ENCODE measurements at regions not wholly inside any gene's neighbourhood (a gene's known extent, or its start where the extent isn't known, plus 50 kb on each side); places are given as distances from the start of the nearest gene placed in this dataset.

- TF ChIP-seq, protein P1, sequence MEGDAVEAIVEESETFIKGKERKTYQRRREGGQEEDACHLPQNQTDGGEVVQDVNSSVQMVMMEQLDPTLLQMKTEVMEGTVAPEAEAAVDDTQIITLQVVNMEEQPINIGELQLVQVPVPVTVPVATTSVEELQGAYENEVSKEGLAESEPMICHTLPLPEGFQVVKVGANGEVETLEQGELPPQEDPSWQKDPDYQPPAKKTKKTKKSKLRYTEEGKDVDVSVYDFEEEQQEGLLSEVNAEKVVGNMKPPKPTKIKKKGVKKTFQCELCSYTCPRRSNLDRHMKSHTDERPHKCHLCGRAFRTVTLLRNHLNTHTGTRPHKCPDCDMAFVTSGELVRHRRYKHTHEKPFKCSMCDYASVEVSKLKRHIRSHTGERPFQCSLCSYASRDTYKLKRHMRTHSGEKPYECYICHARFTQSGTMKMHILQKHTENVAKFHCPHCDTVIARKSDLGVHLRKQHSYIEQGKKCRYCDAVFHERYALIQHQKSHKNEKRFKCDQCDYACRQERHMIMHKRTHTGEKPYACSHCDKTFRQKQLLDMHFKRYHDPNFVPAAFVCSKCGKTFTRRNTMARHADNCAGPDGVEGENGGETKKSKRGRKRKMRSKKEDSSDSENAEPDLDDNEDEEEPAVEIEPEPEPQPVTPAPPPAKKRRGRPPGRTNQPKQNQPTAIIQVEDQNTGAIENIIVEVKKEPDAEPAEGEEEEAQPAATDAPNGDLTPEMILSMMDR (IDR thresholded peaks at IDR 0.05) = no peak
- no peak for TF ChIP-seq POLR2AphosphoS5 (IDR thresholded peaks at IDR 0.05; ENCODE audit: low read depth, low read length)
- TF ChIP-seq, protein P2, sequence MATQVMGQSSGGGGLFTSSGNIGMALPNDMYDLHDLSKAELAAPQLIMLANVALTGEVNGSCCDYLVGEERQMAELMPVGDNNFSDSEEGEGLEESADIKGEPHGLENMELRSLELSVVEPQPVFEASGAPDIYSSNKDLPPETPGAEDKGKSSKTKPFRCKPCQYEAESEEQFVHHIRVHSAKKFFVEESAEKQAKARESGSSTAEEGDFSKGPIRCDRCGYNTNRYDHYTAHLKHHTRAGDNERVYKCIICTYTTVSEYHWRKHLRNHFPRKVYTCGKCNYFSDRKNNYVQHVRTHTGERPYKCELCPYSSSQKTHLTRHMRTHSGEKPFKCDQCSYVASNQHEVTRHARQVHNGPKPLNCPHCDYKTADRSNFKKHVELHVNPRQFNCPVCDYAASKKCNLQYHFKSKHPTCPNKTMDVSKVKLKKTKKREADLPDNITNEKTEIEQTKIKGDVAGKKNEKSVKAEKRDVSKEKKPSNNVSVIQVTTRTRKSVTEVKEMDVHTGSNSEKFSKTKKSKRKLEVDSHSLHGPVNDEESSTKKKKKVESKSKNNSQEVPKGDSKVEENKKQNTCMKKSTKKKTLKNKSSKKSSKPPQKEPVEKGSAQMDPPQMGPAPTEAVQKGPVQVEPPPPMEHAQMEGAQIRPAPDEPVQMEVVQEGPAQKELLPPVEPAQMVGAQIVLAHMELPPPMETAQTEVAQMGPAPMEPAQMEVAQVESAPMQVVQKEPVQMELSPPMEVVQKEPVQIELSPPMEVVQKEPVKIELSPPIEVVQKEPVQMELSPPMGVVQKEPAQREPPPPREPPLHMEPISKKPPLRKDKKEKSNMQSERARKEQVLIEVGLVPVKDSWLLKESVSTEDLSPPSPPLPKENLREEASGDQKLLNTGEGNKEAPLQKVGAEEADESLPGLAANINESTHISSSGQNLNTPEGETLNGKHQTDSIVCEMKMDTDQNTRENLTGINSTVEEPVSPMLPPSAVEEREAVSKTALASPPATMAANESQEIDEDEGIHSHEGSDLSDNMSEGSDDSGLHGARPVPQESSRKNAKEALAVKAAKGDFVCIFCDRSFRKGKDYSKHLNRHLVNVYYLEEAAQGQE (IDR thresholded peaks at IDR 0.05; ENCODE audit: insufficient read depth in 1 of 2, low read depth in 2 of 2, low read length in 1 of 2) = no peak
Observed at GRCh38 chr6:1477432-1478090, 88.2 kb downstream of the FOXF2 start.
